ENCODE measurements at regions not wholly inside any gene's neighbourhood (a gene's known extent, or its start where the extent isn't known, plus 50 kb on each side); places are given as distances from the start of the nearest gene placed in this dataset.

DNA sequence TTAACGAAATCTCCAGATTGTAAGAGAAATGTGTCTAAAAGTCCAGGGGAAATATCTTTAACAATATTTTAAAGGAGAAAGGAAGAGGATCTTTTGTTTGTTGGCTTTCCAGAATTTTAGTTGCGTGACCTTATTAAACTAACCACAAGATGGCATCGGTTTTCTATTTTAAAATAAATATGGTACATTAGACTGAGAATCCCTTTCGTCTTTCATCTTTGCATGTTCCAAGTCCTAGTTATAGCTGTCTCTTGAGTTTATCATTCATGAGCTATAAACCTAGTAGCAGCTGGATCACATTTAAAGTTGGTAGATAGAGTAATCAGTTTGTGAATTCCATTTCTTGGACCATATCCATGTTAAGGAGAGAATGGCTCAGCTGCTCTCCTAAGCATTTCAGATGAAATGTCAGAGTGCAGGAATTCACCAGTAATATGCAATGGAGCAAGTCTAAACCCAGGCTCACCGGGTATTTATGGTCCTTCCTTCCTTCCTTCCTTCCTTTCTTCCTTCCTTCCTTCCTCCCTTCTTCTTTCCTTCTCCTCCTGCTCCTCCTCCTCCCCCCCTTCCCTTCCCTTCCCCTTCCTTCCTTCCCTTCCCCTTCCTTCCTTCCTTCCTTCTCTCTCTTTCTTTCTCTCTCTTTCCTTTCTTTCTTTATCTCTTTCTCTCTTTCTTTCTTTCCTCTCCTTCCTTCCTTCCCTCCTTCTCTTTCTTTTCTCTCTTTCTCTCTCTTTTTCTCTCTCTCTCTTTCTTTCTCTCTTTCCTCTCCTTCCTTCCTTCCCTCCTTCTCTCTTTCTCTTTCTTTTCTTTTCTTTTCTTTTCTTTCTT is 57.8 kb upstream of the RAB18 start:
- POLR2A ChIA-PET: no interaction called here
- intact Hi-C loops (cut with micrococcal nuclease): loop anchor here (1.0 kb wide), 2 partner anchors 733 to 936 kb away; no protein-coding TSS in a partner anchor
- no peaks in the 10 kb centered on the region for H3K9me3 Mint-ChIP-seq

DNA sequence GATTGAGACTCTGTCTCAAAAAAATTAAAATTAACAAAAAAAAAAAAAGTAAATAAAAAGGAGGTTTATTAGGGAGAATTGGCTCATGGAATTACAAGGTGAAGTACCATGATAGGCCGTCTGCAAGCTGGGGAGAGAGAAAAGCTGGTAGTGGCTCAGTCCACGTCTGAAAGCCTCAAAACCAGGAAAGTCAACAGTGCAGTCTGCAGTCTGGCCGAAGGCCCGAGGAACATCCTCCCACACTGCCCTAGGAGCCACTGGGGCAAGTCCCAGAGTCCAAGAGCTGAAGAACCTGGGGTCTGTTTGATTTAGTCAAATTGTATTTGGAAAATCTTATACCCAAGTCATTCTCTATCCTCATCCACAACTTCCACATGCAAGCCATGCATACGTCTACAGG is 59.0 kb upstream of the RAB18 start:
- peaks cover 3% of the 10 kb centered on the region for H3K27me3 Mint-ChIP-seq
- H3K4me1 Mint-ChIP-seq: peaks cover 2% of the 10 kb centered on the region
- ChIA-PET CTCF (interaction anchor here (1.5 to 1.6 kb wide), 3 partner anchors 211 to 734 kb away, joined by 5 read pairs; no protein-coding TSS in a partner anchor), POLR2A (no interaction called here)
- TF ChIP-seq, protein P1, sequence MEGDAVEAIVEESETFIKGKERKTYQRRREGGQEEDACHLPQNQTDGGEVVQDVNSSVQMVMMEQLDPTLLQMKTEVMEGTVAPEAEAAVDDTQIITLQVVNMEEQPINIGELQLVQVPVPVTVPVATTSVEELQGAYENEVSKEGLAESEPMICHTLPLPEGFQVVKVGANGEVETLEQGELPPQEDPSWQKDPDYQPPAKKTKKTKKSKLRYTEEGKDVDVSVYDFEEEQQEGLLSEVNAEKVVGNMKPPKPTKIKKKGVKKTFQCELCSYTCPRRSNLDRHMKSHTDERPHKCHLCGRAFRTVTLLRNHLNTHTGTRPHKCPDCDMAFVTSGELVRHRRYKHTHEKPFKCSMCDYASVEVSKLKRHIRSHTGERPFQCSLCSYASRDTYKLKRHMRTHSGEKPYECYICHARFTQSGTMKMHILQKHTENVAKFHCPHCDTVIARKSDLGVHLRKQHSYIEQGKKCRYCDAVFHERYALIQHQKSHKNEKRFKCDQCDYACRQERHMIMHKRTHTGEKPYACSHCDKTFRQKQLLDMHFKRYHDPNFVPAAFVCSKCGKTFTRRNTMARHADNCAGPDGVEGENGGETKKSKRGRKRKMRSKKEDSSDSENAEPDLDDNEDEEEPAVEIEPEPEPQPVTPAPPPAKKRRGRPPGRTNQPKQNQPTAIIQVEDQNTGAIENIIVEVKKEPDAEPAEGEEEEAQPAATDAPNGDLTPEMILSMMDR (IDR thresholded peaks at IDR 0.05): no peak
- ATAC-seq (ENCODE audit: low read depth): no peak
- no peaks in the 10 kb centered on the region for H3K9me3 Mint-ChIP-seq
- no peak for DNase-seq
- intact Hi-C loops (cut with micrococcal nuclease): no loop called here
- no peaks in the 10 kb centered on the region for H3K36me3 Mint-ChIP-seq (ENCODE audit: low read depth)
- H3K27ac Mint-ChIP-seq: no peak overlapping the region
- no peak overlapping the region for H3K4me3 Mint-ChIP-seq

More for the DNA sequence above, 57.8 kb upstream of the RAB18 start:
- Mint-ChIP-seq H3K27ac (no peak overlapping the region), H3K27me3 (peaks cover 3% of the 10 kb centered on the region), H3K4me1 (peaks cover 2% of the 10 kb centered on the region), H3K36me3 (ENCODE audit: low read depth) (no peaks in the 10 kb centered on the region), H3K4me3 (no peak overlapping the region)
- CTCF ChIA-PET: interaction anchor here (0.6 to 1.8 kb wide), 5 partner anchors 10 to 947 kb away, joined by 4 to 5 read pairs (median 5); no protein-coding TSS in a partner anchor
- ATAC-seq (ENCODE audit: low read depth) (no peak), DNase-seq (no peak)
- TF ChIP-seq, protein P1 (IDR thresholded peaks at IDR 0.05): no peak

DNA sequence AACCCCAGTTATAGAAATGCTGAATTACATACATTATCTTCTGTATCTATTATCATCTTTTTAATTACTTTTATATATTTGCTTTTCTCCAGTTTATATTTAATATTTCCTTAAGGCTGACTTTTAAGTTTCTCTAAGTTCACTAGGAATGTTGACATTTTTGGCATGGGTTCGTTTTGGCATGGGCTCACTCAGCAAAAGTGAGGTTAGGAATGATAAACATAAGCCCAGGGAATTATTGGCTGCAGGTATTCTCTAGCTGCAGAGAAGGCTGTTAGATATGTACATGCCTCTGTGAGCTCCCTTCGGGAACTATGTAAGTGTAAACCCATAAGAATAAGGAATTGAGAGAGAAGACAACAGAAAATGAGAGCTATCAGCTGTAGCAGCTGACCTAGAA is 63.6 kb upstream of the RAB18 start:
- no peak overlapping the region for H3K4me3 Mint-ChIP-seq
- no peak for ATAC-seq (ENCODE audit: low read depth)

DNA sequence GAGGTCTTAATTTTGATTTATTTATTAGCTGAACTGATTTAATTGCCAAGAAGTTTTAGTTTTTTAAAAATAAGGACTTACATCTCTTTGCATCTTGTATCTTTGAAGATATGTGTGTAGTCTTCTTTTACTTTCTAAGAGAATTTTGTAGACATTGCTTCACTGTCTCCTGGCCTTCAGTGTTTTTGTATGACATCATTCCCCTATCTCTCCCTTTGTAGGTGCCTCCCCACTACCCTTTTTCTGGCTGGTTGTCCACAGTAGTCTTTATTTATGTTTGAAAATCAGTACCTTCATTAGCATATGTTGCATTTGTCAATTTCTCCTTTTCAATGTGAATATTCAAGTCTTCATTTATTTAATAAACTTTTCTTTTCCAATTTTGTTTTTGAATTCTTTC is 64.1 kb upstream of the RAB18 start:
- ATAC-seq (ENCODE audit: low read depth) (no peak), DNase-seq (no peak)
- ChIA-PET POLR2A (no interaction called here), CTCF (no interaction called here)
- TF ChIP-seq, protein P1 (IDR thresholded peaks at IDR 0.05): no peak
- H3K27ac Mint-ChIP-seq: no peak overlapping the region
- H3K27me3 Mint-ChIP-seq: no peaks in the 10 kb centered on the region
- no peak overlapping the region for H3K4me3 Mint-ChIP-seq
- H3K36me3 Mint-ChIP-seq (ENCODE audit: low read depth): no peaks in the 10 kb centered on the region
- H3K4me1 Mint-ChIP-seq: no peaks in the 10 kb centered on the region
- H3K9me3 Mint-ChIP-seq: no peaks in the 10 kb centered on the region
- intact Hi-C loops (cut with micrococcal nuclease): no loop called here

More for the DNA sequence above, 63.6 kb upstream of the RAB18 start:
- H3K36me3 Mint-ChIP-seq (ENCODE audit: low read depth): no peaks in the 10 kb centered on the region
- H3K4me1 Mint-ChIP-seq: no peaks in the 10 kb centered on the region
- CTCF ChIA-PET: no interaction called here
- no peaks in the 10 kb centered on the region for H3K9me3 Mint-ChIP-seq
- H3K27ac Mint-ChIP-seq: no peak overlapping the region
- no peaks in the 10 kb centered on the region for H3K27me3 Mint-ChIP-seq
- POLR2A ChIA-PET: no interaction called here
- intact Hi-C loops (cut with micrococcal nuclease): no loop called here
- DNase-seq: no peak
- TF ChIP-seq, protein P1 (IDR thresholded peaks at IDR 0.05): no peak

DNA sequence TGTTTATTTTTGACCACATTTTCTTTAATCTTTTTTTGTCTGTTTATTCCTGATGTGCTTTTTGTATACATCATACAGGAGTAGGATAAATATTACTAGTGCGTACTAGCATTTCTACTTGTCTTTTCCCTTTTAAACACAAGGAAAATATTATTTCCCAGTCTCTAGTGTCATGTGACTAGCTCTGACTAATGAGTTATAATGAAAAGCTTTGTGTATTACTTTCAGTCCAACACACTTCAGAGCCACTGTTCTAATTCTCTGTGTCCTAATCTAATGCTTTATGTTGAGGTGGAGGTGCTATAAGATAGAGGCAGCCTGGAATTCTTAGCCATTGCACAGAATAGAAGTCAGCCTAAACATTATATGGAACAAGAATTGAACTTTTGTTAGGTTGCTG is 65.0 kb upstream of the RAB18 start:
- no peak overlapping the region for H3K4me3 Mint-ChIP-seq
- no peaks in the 10 kb centered on the region for H3K4me1 Mint-ChIP-seq
- H3K27ac Mint-ChIP-seq: no peak overlapping the region
- DNase-seq (no peak), ATAC-seq (ENCODE audit: low read depth) (no peak)
- POLR2A ChIA-PET: no interaction called here
- CTCF ChIA-PET: no interaction called here
- no peaks in the 10 kb centered on the region for H3K9me3 Mint-ChIP-seq
- no peaks in the 10 kb centered on the region for H3K27me3 Mint-ChIP-seq
- TF ChIP-seq, protein P1 (IDR thresholded peaks at IDR 0.05): no peak
- intact Hi-C loops (cut with micrococcal nuclease): no loop called here
- no peaks in the 10 kb centered on the region for H3K36me3 Mint-ChIP-seq (ENCODE audit: low read depth)

Data from activated B cell treated with CpG ODN at 0.5 μM for 24 hours (primary cell).